IMR-90 (cell line): ENCODE measurements at regions not wholly inside any gene's neighbourhood (a gene's known extent, or its start where the extent isn't known, plus 50 kb on each side); places are given as distances from the start of the nearest gene placed in this dataset.

Experiments
- ATAC-seq: fragments of 200-7000 bp; cut with Tn5 transposase; 2 replicates; pipeline ENCODE4 v1.9.1; 2020; ENCODE audit warnings: low read depth, mild to moderate bottlenecking, moderate library complexity
- BruUV-seq: library from RNA; stranded (reverse); fragments of 400-500 nt; replicated peaks from 2 replicates; lab custom pipeline; 2021; lab: Mats Ljungman, UMichigan
- CTCF ChIA-PET: fragments of 300-600 bp; formaldehyde crosslinking; extraction: SDS; loops from one replicate; lab custom pipeline; 2021; ENCODE audit warnings: antibody characterized with exemption; lab: Yijun Ruan, JAX
- POLR2A ChIA-PET: fragments of 300-600 bp; sonication (Branson Sonifier 250); formaldehyde crosslinking; loops from one replicate; lab custom pipeline; 2022; ENCODE audit warnings: antibody characterized with exemption; ENCODE audit not compliant: unreplicated experiment; lab: Charles Lee
- DNase-seq: peaks from one replicate; pipeline ENCODE4 v3.0.0; 2013
- H2AFZ ChIP-seq: replicated peaks from 2 replicates; pipeline ENCODE3; 2013; ENCODE audit warnings: low read length, mild to moderate bottlenecking; ENCODE audit not compliant: poor library complexity
- H2AK5ac ChIP-seq: 2 replicates; pipeline ENCODE4 v1.6.1; 2013; ENCODE audit warnings: low read depth, low read length, inconsistent platforms
- H2AK9ac ChIP-seq: replicated peaks from 2 replicates; pipeline ENCODE3; 2013; ENCODE audit warnings: mild to moderate bottlenecking, low read depth, low read length, moderate library complexity; ENCODE audit not compliant: poor library complexity
- H2BK120ac ChIP-seq: 2 replicates; pipeline ENCODE4 v1.6.1; 2013; ENCODE audit warnings: low read depth, low read length, inconsistent platforms
- H2BK15ac ChIP-seq: 3 replicates; pipeline ENCODE4 v1.6.1; 2013; ENCODE audit warnings: low read depth, low read length, inconsistent platforms
- H2BK20ac ChIP-seq: 2 replicates; pipeline ENCODE4 v1.6.1; 2013; ENCODE audit warnings: low read depth, mild to moderate bottlenecking, inconsistent platforms, low read length, moderate library complexity
- H2BK5ac ChIP-seq: 2 replicates; pipeline ENCODE4 v1.6.1; 2013; ENCODE audit warnings: mild to moderate bottlenecking, low read depth, low read length, inconsistent platforms; ENCODE audit not compliant: poor library complexity, severe bottlenecking
- H3K14ac ChIP-seq: replicated peaks from 2 replicates; pipeline ENCODE4 v1.6.1; 2013; ENCODE audit warnings: low read depth, low read length, inconsistent platforms
- H3K18ac ChIP-seq: 2 replicates; pipeline ENCODE4 v1.6.1; 2013; ENCODE audit warnings: low read depth, low read length, control low read depth
- H3K23ac ChIP-seq: 2 replicates; pipeline ENCODE4 v1.6.1; 2013; ENCODE audit warnings: low read depth, low read length, inconsistent platforms
- H3K27ac ChIP-seq: 2 replicates; pipeline ENCODE4 v1.5.1; 2013; ENCODE audit warnings: mild to moderate bottlenecking, control low read depth, low read length; ENCODE audit not compliant: insufficient read depth
- H3K27me3 ChIP-seq: 2 replicates; pipeline ENCODE4 v1.6.1; 2013; ENCODE audit warnings: low read length; ENCODE audit not compliant: control insufficient read depth, insufficient read depth
- H3K36me3 ChIP-seq: 2 replicates; pipeline ENCODE4 v1.6.1; 2013; ENCODE audit warnings: low read length, mixed read lengths; ENCODE audit not compliant: control insufficient read depth, insufficient read depth
- H3K4ac ChIP-seq: 2 replicates; pipeline ENCODE4 v1.6.1; 2013; ENCODE audit warnings: low read depth, low read length, inconsistent platforms
- H3K4me1 ChIP-seq: 2 replicates; pipeline ENCODE4 v1.6.1; 2013; ENCODE audit warnings: low read length, mixed read lengths; ENCODE audit not compliant: control insufficient read depth, insufficient read depth
- H3K4me2 ChIP-seq: 2 replicates; pipeline ENCODE4 v1.6.1; 2013; ENCODE audit warnings: low read depth, mild to moderate bottlenecking, control low read depth, low read length, moderate library complexity
- H3K4me3 ChIP-seq: 2 replicates; pipeline ENCODE4 v1.5.1; 2013; ENCODE audit warnings: low read depth, mild to moderate bottlenecking, control low read depth, low read length, moderate library complexity; ENCODE audit not compliant: insufficient read depth
- H3K56ac ChIP-seq: 2 replicates; pipeline ENCODE4 v1.6.1; 2013; ENCODE audit warnings: low read length, inconsistent platforms; ENCODE audit not compliant: insufficient read depth; ENCODE audit errors: extremely low read depth
- H3K79me1 ChIP-seq, 2 experiments: 2 replicates each; pipeline ENCODE4 v1.6.1; 2013; ENCODE audit warnings: low read length in 2 of 2, inconsistent platforms in 1 of 2, low read depth in 1 of 2
- H3K9ac ChIP-seq: 2 replicates; pipeline ENCODE4 v1.6.1; 2013; ENCODE audit warnings: low read depth, low read length, control low read depth
- H3K9me1 ChIP-seq: 2 replicates; pipeline ENCODE4 v1.6.1; 2013; ENCODE audit warnings: low read length, inconsistent platforms; ENCODE audit not compliant: insufficient read depth
- H3K9me3 ChIP-seq: 2 replicates; pipeline ENCODE4 v1.6.1; 2013; ENCODE audit warnings: low read length; ENCODE audit not compliant: control insufficient read depth, insufficient read depth
- H4K20me1 ChIP-seq: 2 replicates; pipeline ENCODE4 v1.6.1; 2013; ENCODE audit warnings: low read length, inconsistent platforms; ENCODE audit not compliant: insufficient read depth
- H4K5ac ChIP-seq: 2 replicates; pipeline ENCODE4 v1.6.1; 2013; ENCODE audit warnings: mild to moderate bottlenecking, low read depth, low read length, control low read depth
- H4K8ac ChIP-seq, 2 experiments: 2 replicates each; pipeline ENCODE4 v1.6.1; 2013; ENCODE audit warnings: low read depth in 2 of 2, low read length in 2 of 2, control low read depth in 1 of 2, inconsistent platforms in 1 of 2
- H4K91ac ChIP-seq: 2 replicates; pipeline ENCODE4 v1.6.1; 2013; ENCODE audit warnings: low read depth, low read length, inconsistent platforms; ENCODE audit not compliant: insufficient read depth
- BHLHE40 ChIP-seq: fragments of 150-350 bp; IDR thresholded peaks from 2 replicates; pipeline ENCODE4 v1.6.1; 2016; ENCODE audit warnings: mild to moderate bottlenecking, low read depth, low read length
- CEBPB ChIP-seq: IDR thresholded peaks from 2 replicates; pipeline ENCODE4 v1.6.1; 2012; ENCODE audit warnings: low read depth, low read length, improper control_type of control experiment
- CHD1 ChIP-seq: IDR thresholded peaks from 2 replicates; pipeline ENCODE4 v1.6.1; 2012; ENCODE audit warnings: low read depth, low read length, improper control_type of control experiment
- CTCF ChIP-seq: conservative IDR thresholded peaks from 2 replicates; pipeline ENCODE4 v1.5.1; 2012; ENCODE audit warnings: mild to moderate bottlenecking, low read depth, low read length, improper control_type of control experiment
- FOS ChIP-seq: fragments of 150-350 bp; IDR thresholded peaks from 2 replicates; pipeline ENCODE4 v1.6.1; 2016; ENCODE audit warnings: low read depth, low read length
- MAFK ChIP-seq: IDR thresholded peaks from 2 replicates; pipeline ENCODE4 v1.6.1; 2012; ENCODE audit warnings: low read depth, low read length, improper control_type of control experiment
- MAZ ChIP-seq: IDR thresholded peaks from 2 replicates; pipeline ENCODE4 v1.6.1; 2012; ENCODE audit warnings: low read depth, mild to moderate bottlenecking, low read length, improper control_type of control experiment, moderate library complexity, borderline replicate concordance
- MXI1 ChIP-seq: IDR thresholded peaks from 2 replicates; pipeline ENCODE4 v1.6.1; 2012; ENCODE audit warnings: low read depth, mild to moderate bottlenecking, low read length, moderate library complexity, borderline replicate concordance
- NFE2L2 ChIP-seq: fragments of 150-350 bp; IDR thresholded peaks from 2 replicates; pipeline ENCODE4 v1.6.1; 2016; ENCODE audit warnings: low read depth, mild to moderate bottlenecking, low read length
- POLR2A ChIP-seq: IDR thresholded peaks from 2 replicates; pipeline ENCODE4 v1.6.1; 2012; ENCODE audit warnings: mild to moderate bottlenecking, low read depth, low read length
- RAD21 ChIP-seq: IDR thresholded peaks from 2 replicates; pipeline ENCODE4 v1.6.1; 2012; ENCODE audit warnings: low read length, improper control_type of control experiment
- RCOR1 ChIP-seq: IDR thresholded peaks from 2 replicates; pipeline ENCODE4 v1.6.1; 2012; ENCODE audit warnings: mild to moderate bottlenecking, low read length, improper control_type of control experiment; ENCODE audit not compliant: insufficient replicate concordance
- RFX5 ChIP-seq: IDR thresholded peaks from 2 replicates; pipeline ENCODE4 v1.8.0; 2012; ENCODE audit warnings: low read depth, mild to moderate bottlenecking, low read length, moderate library complexity
- SMC3 ChIP-seq: fragments of 150-350 bp; IDR thresholded peaks from 2 replicates; pipeline ENCODE4 v1.6.1; 2016; ENCODE audit warnings: low read depth, mild to moderate bottlenecking, antibody characterized with exemption, low read length, moderate library complexity
- USF2 ChIP-seq: fragments of 150-350 bp; IDR thresholded peaks from 2 replicates; pipeline ENCODE4 v1.6.1; 2017; ENCODE audit warnings: mild to moderate bottlenecking, antibody characterized with exemption, low read length, low read depth
- WGBS, 2 experiments: methylation state at CpG; one replicate each; pipeline versions ENCODE4 v1.1.5 to v1.1.7; 2013; ENCODE audit warnings: missing lambda C conversion rate in 2 of 2; ENCODE audit not compliant: insufficient read length in 1 of 2; ENCODE audit errors: extremely low coverage in 2 of 2; 5-methylcytosine and 5-hydroxymethylcytosine counted together
- dilution Hi-C: fragments of 300-500 bp; cut with HindIII; formaldehyde crosslinking; loops from one replicate; pipeline ENCODE4 v1.14.3; 2018; ENCODE audit warnings: low sequenced_read_pairs; ENCODE audit not compliant: unreplicated experiment
- in situ Hi-C: fragments of 300-500 bp; cut with MboI; formaldehyde crosslinking; loops from 3 replicates; pipeline ENCODE4 v1.14.3; 2019; ENCODE audit warnings: low sequenced_read_pairs, inconsistent platforms, mixed read lengths
- intact Hi-C: fragments of 100-400 bp; cut with micrococcal nuclease; formaldehyde crosslinking; loops from 2 replicates; pipeline ENCODE4 v1.10.0; 2022
- TF ChIP-seq, protein P1 (sequence below): fragments of 150-350 bp; IDR thresholded peaks from 2 replicates; pipeline ENCODE4 v1.6.1; 2016; ENCODE audit warnings: low read depth, mild to moderate bottlenecking, low read length, moderate library complexity, borderline replicate concordance

- BruUV-seq, result no TSS peak
- dilution Hi-C loops (no loop called here), in situ Hi-C loops (no loop called here), intact Hi-C loops (no loop called here)
- Histone ChIP-seq H3K27me3 (no peaks in the 10 kb centered on the region), H3K18ac (no peak overlapping the region), H3K4me3 (no peak overlapping the region), H3K4me1 (no peaks in the 10 kb centered on the region), H2BK5ac (no peak overlapping the region), H3K23ac (no peak overlapping the region), H4K8ac (no peak overlapping the region), H2AK9ac (no peak overlapping the region), H2AFZ (no peak overlapping the region), H4K5ac (no peak overlapping the region), H3K56ac (no peak overlapping the region), H3K79me1 (no peaks in the 10 kb centered on the region), H2BK120ac (no peak overlapping the region), H3K4ac (no peak overlapping the region), H2AK5ac (no peak overlapping the region), H3K9ac (no peak overlapping the region), H3K4me2 (no peak overlapping the region), H3K27ac (no peak overlapping the region), H4K20me1 (no peaks in the 10 kb centered on the region), H2BK20ac (no peak overlapping the region), H3K9me3 (peaks cover 14% of the 10 kb centered on the region), H4K91ac (no peak overlapping the region), H3K9me1 (no peaks in the 10 kb centered on the region), H2BK15ac (no peak overlapping the region), H3K14ac (no peak overlapping the region), H3K36me3 (no peaks in the 10 kb centered on the region)
- ATAC-seq, result no peak
- POLR2A ChIA-PET, result no interaction called here
- DNase-seq, result no peak
- CTCF ChIA-PET, result no interaction called here
- TF ChIP-seq SMC3 (no peak), CEBPB (no peak), MXI1 (no peak), FOS (no peak), CHD1 (no peak), USF2 (no peak), POLR2A (no peak), RFX5 (no peak), CTCF (no peak), MAZ (no peak), RAD21 (no peak), NFE2L2 (no peak), BHLHE40 (no peak), MAFK (no peak), RCOR1 (no peak)
- TF ChIP-seq, protein P1, sequence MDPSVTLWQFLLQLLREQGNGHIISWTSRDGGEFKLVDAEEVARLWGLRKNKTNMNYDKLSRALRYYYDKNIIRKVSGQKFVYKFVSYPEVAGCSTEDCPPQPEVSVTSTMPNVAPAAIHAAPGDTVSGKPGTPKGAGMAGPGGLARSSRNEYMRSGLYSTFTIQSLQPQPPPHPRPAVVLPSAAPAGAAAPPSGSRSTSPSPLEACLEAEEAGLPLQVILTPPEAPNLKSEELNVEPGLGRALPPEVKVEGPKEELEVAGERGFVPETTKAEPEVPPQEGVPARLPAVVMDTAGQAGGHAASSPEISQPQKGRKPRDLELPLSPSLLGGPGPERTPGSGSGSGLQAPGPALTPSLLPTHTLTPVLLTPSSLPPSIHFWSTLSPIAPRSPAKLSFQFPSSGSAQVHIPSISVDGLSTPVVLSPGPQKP, result no peak
- WGBS, 2 experiments, result 60% methylated on average over 1 of the region's 5 CpGs; no CpG with 5 or more reads in 1 of the 2 experiments
Measured at GRCh38 chrX:65148232-65148631, 172.0 kb upstream of the ZC4H2 start.
